ENCODE measurements at regions not wholly inside any gene's neighbourhood (a gene's known extent, or its start where the extent isn't known, plus 50 kb on each side); places are given as distances from the start of the nearest gene placed in this dataset.

- no peak for DNase-seq (ENCODE audit: low spot score)
These were observed 144.9 kb downstream of the ZNF326 start for GRCh38 chr1:90139837-90140236.

GRCh38 chr1:90135286-90135685, 140.4 kb downstream of the ZNF326 start:
- no peak for DNase-seq (ENCODE audit: low spot score)

- no peak for DNase-seq (ENCODE audit: low spot score)
These were observed 139.5 kb downstream of the ZNF326 start for GRCh38 chr1:90134175-90134955.

GRCh38 chr1:90133133-90133532, 138.2 kb downstream of the ZNF326 start:
- no peak for DNase-seq (ENCODE audit: low spot score)

GRCh38 chr1:90132306-90132705, 137.4 kb downstream of the ZNF326 start:
- DNase-seq (ENCODE audit: low spot score) = no peak

GRCh38 chr1:90127288-90127953, 132.5 kb downstream of the ZNF326 start:
- no peak for DNase-seq (ENCODE audit: low spot score)

GRCh38 chr1:90126834-90127233, 131.9 kb downstream of the ZNF326 start:
- no peak for DNase-seq (ENCODE audit: low spot score)

GRCh38 chr1:90122654-90123340, 127.9 kb downstream of the ZNF326 start:
- no peak for DNase-seq (ENCODE audit: low spot score)

- DNase-seq (ENCODE audit: low spot score) = peak; percentile 30
These were observed 119.7 kb downstream of the ZNF326 start for GRCh38 chr1:90114521-90115141.

GRCh38 chr1:90107990-90108389, 113.1 kb downstream of the ZNF326 start:
- DNase-seq (ENCODE audit: low spot score) = no peak

- no peak for DNase-seq (ENCODE audit: low spot score)
These were observed 111.4 kb downstream of the ZNF326 start for GRCh38 chr1:90106311-90106710.

GRCh38 chr1:90104941-90105538, 110.1 kb downstream of the ZNF326 start:
- DNase-seq (ENCODE audit: low spot score) = no peak

GRCh38 chr1:90100566-90100965, 105.7 kb downstream of the ZNF326 start:
- no peak for DNase-seq (ENCODE audit: low spot score)

- DNase-seq (ENCODE audit: low spot score) = no peak
These were observed 97.5 kb downstream of the ZNF326 start for GRCh38 chr1:90092441-90092840.

Data from hematopoietic multipotent progenitor cell treated with erythropoietin and hydrocortisone succinate and interleukin-3 and kit ligand, for 15 days (in vitro differentiated cells).